HG02678 (cell line): ENCODE measurements at regions not wholly inside any gene's neighbourhood (a gene's known extent, or its start where the extent isn't known, plus 50 kb on each side); places are given as distances from the start of the nearest gene placed in this dataset.

Source experiments
- ATAC-seq: cut with Tn5 transposase; IDR thresholded peaks from one replicate; pipeline ENCODE4 v1.9.1; 2021; ENCODE audit warnings: mild to moderate bottlenecking, moderate library complexity; ENCODE audit not compliant: unreplicated experiment

- no peak for ATAC-seq
Measured at GRCh38 chr13:34430294-34430693, 511.8 kb upstream of the NBEA start.

GRCh38 chr13:34431827-34432581 lies 510.1 kb upstream of the NBEA start:
- no peak for ATAC-seq

GRCh38 chr13:34435338-34435737 lies 506.7 kb upstream of the NBEA start:
- ATAC-seq: no peak

- ATAC-seq: no peak
Measured at GRCh38 chr13:34437873-34438272, 504.2 kb upstream of the NBEA start.

- no peak for ATAC-seq
Measured at GRCh38 chr13:34452831-34453230, 489.2 kb upstream of the NBEA start.

GRCh38 chr13:34458756-34459715 lies 483.0 kb upstream of the NBEA start:
- no peak for ATAC-seq

GRCh38 chr13:34459856-34460255 lies 482.2 kb upstream of the NBEA start:
- no peak for ATAC-seq

GRCh38 chr13:34462843-34463242 lies 479.2 kb upstream of the NBEA start:
- ATAC-seq: no peak

- no peak for ATAC-seq
Measured at GRCh38 chr13:34464011-34464410, 478.1 kb upstream of the NBEA start.

- ATAC-seq: no peak
Measured at GRCh38 chr13:34465423-34465922, 476.6 kb upstream of the NBEA start.

GRCh38 chr13:34466301-34466700 lies 475.8 kb upstream of the NBEA start:
- no peak for ATAC-seq

- ATAC-seq: no peak
Measured at GRCh38 chr13:34467450-34468083, 474.5 kb upstream of the NBEA start.

GRCh38 chr13:34469196-34469986 lies 472.7 kb upstream of the NBEA start:
- no peak for ATAC-seq

- ATAC-seq: no peak
Measured at GRCh38 chr13:34474187-34474868, 467.7 kb upstream of the NBEA start.

GRCh38 chr13:34478376-34478775 lies 463.7 kb upstream of the NBEA start:
- ATAC-seq: no peak

GRCh38 chr13:34502011-34502410 lies 440.1 kb upstream of the NBEA start:
- no peak for ATAC-seq

GRCh38 chr13:34502621-34503020 lies 439.4 kb upstream of the NBEA start:
- no peak for ATAC-seq

- no peak for ATAC-seq
Measured at GRCh38 chr13:34506796-34507195, 435.3 kb upstream of the NBEA start.

- ATAC-seq: no peak
Measured at GRCh38 chr13:34507630-34508029, 434.4 kb upstream of the NBEA start.

GRCh38 chr13:34512817-34513216 lies 429.3 kb upstream of the NBEA start:
- no peak for ATAC-seq
